ENCODE measurements at regions not wholly inside any gene's neighbourhood (a gene's known extent, or its start where the extent isn't known, plus 50 kb on each side); places are given as distances from the start of the nearest gene placed in this dataset.

GRCh38 chr3:40908612-40909011 lies 290.7 kb upstream of the CTNNB1 start:
- H2AFZ ChIP-seq (ENCODE audit: low read length), result no peak overlapping the region
- no peak overlapping the region for H3K4me2 ChIP-seq (ENCODE audit: extremely low read depth, insufficient read depth, low read length)

DNA sequence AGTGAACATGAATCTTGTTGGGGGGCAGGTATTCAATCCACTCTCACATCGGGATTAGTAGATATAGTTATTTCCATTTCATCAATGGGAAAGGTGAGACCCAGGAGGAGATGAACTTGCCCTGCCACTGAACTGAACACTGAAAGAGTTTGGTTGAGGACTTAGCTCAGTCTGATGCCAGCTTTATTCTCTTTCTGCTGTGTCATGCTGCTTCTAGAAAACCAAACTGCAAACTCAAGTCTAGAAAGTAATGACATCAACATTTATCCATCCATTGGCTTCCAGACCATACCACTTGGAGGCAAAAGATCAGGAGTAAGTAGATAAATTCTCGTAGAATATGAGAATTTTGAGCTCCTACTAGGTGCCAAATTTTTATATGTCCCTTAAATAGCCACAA lies 288.0 kb upstream of the CTNNB1 start:
- H3K9ac ChIP-seq (ENCODE audit: insufficient read depth, low read length), result no peak overlapping the region
- no peak for TF ChIP-seq EZH2 (IDR thresholded peaks at IDR 0.05; ENCODE audit: low read length, missing control alignments)
- TF ChIP-seq, protein P1, sequence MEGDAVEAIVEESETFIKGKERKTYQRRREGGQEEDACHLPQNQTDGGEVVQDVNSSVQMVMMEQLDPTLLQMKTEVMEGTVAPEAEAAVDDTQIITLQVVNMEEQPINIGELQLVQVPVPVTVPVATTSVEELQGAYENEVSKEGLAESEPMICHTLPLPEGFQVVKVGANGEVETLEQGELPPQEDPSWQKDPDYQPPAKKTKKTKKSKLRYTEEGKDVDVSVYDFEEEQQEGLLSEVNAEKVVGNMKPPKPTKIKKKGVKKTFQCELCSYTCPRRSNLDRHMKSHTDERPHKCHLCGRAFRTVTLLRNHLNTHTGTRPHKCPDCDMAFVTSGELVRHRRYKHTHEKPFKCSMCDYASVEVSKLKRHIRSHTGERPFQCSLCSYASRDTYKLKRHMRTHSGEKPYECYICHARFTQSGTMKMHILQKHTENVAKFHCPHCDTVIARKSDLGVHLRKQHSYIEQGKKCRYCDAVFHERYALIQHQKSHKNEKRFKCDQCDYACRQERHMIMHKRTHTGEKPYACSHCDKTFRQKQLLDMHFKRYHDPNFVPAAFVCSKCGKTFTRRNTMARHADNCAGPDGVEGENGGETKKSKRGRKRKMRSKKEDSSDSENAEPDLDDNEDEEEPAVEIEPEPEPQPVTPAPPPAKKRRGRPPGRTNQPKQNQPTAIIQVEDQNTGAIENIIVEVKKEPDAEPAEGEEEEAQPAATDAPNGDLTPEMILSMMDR (conservative IDR thresholded peaks at IDR 0.05 in 1 of 2, IDR thresholded peaks at IDR 0.05 in 1 of 2; ENCODE audit: low read depth in 1 of 2, low read length in 2 of 2), result no peak
- H3K4me2 ChIP-seq (ENCODE audit: extremely low read depth, insufficient read depth, low read length), result no peak overlapping the region
- H3K4me3 ChIP-seq (replicated peaks in 1 of 4; ENCODE audit: control extremely low read depth in 1 of 4, insufficient read depth in 1 of 4, low read depth in 3 of 4, low read length in 4 of 4), result no peak overlapping the region
- no peak overlapping the region for H2AFZ ChIP-seq (ENCODE audit: low read length)
- no peak for DNase-seq (ENCODE audit: low read depth in 2 of 2)
- H3K27me3 ChIP-seq (ENCODE audit: control insufficient read depth, insufficient read depth, low read length), result no peaks in the 10 kb centered on the region
- no peaks in the 10 kb centered on the region for H3K36me3 ChIP-seq (ENCODE audit: control insufficient read depth, insufficient read depth, low read length)
- no peaks in the 10 kb centered on the region for H3K9me3 ChIP-seq (ENCODE audit: control insufficient read depth, insufficient read depth, low read depth, low read length)
- no peak overlapping the region for H3K27ac ChIP-seq (ENCODE audit: insufficient read depth, low read length)
- no peaks in the 10 kb centered on the region for H4K20me1 ChIP-seq (ENCODE audit: control insufficient read depth, extremely low read depth, insufficient read depth, low read length)
- no peaks in the 10 kb centered on the region for H3K4me1 ChIP-seq (ENCODE audit: control insufficient read depth, extremely low read depth, insufficient read depth, low read length)
- no peaks in the 10 kb centered on the region for H3K79me2 ChIP-seq (ENCODE audit: control insufficient read depth, insufficient read depth, low read length)

More at GRCh38 chr3:40908612-40909011, 290.7 kb upstream of the CTNNB1 start:
- H3K9me3 ChIP-seq (ENCODE audit: control insufficient read depth, insufficient read depth, low read depth, low read length), result no peaks in the 10 kb centered on the region
- no peak overlapping the region for H3K9ac ChIP-seq (ENCODE audit: insufficient read depth, low read length)
- H3K27ac ChIP-seq (ENCODE audit: insufficient read depth, low read length), result no peak overlapping the region
- H3K36me3 ChIP-seq (ENCODE audit: control insufficient read depth, insufficient read depth, low read length), result no peaks in the 10 kb centered on the region
- no peaks in the 10 kb centered on the region for H3K4me1 ChIP-seq (ENCODE audit: control insufficient read depth, extremely low read depth, insufficient read depth, low read length)
- H3K79me2 ChIP-seq (ENCODE audit: control insufficient read depth, insufficient read depth, low read length), result no peaks in the 10 kb centered on the region
- H3K4me3 ChIP-seq (replicated peaks in 1 of 4; ENCODE audit: control extremely low read depth in 1 of 4, insufficient read depth in 1 of 4, low read depth in 3 of 4, low read length in 4 of 4), result no peak overlapping the region
- H3K27me3 ChIP-seq (ENCODE audit: control insufficient read depth, insufficient read depth, low read length), result no peaks in the 10 kb centered on the region
- H4K20me1 ChIP-seq (ENCODE audit: control insufficient read depth, extremely low read depth, insufficient read depth, low read length), result no peaks in the 10 kb centered on the region
- TF ChIP-seq, protein P1 (conservative IDR thresholded peaks at IDR 0.05 in 1 of 2, IDR thresholded peaks at IDR 0.05 in 1 of 2; ENCODE audit: low read depth in 1 of 2, low read length in 2 of 2), result no peak
- DNase-seq (ENCODE audit: low read depth in 2 of 2), result no peak

DNA sequence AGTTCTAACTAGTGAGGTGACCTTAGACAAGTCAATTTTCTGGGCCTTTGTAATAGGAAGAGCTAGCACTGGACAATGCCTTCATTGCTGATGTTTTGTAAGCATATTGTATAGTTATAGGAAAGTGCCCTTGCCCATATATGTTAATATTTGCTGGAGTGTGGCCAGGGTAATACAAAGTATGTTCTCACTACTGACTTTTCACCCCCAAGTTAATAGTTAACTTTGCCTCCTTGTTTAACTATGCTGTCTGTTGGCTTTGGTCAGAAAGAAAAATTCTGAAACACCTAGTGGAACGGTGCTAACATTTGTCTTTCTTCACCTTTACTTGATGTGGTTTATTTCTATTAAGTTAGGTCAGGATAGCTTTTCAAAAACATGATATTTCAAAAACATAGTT lies 287.4 kb upstream of the CTNNB1 start:
- Histone ChIP-seq H3K9ac (ENCODE audit: insufficient read depth, low read length) (no peak overlapping the region), H4K20me1 (ENCODE audit: control insufficient read depth, extremely low read depth, insufficient read depth, low read length) (no peaks in the 10 kb centered on the region), H3K4me1 (ENCODE audit: control insufficient read depth, extremely low read depth, insufficient read depth, low read length) (no peaks in the 10 kb centered on the region), H3K4me2 (ENCODE audit: extremely low read depth, insufficient read depth, low read length) (no peak overlapping the region), H2AFZ (ENCODE audit: low read length) (no peak overlapping the region), H3K4me3 (replicated peaks in 1 of 4; ENCODE audit: control extremely low read depth in 1 of 4, insufficient read depth in 1 of 4, low read depth in 3 of 4, low read length in 4 of 4) (no peak overlapping the region), H3K36me3 (ENCODE audit: control insufficient read depth, insufficient read depth, low read length) (no peaks in the 10 kb centered on the region), H3K79me2 (ENCODE audit: control insufficient read depth, insufficient read depth, low read length) (no peaks in the 10 kb centered on the region), H3K27ac (ENCODE audit: insufficient read depth, low read length) (no peak overlapping the region), H3K27me3 (ENCODE audit: control insufficient read depth, insufficient read depth, low read length) (no peaks in the 10 kb centered on the region), H3K9me3 (ENCODE audit: control insufficient read depth, insufficient read depth, low read depth, low read length) (no peaks in the 10 kb centered on the region)
- DNase-seq (ENCODE audit: low read depth in 2 of 2), result no peak
- TF ChIP-seq, protein P1 (conservative IDR thresholded peaks at IDR 0.05 in 1 of 2, IDR thresholded peaks at IDR 0.05 in 1 of 2; ENCODE audit: low read depth in 1 of 2, low read length in 2 of 2), result no peak
- no peak for TF ChIP-seq EZH2 (IDR thresholded peaks at IDR 0.05; ENCODE audit: low read length, missing control alignments)

Measured in fibroblast of lung (primary cell).